Ishikawa (cell line): ENCODE measurements at regions not wholly inside any gene's neighbourhood (a gene's known extent, or its start where the extent isn't known, plus 50 kb on each side); places are given as distances from the start of the nearest gene placed in this dataset.

ENCODE experiments used
- CEBPB ChIP-seq: IDR thresholded peaks from 2 replicates; pipeline ENCODE4 v1.6.1; 2012
- CREB1 ChIP-seq: IDR thresholded peaks from 2 replicates; pipeline ENCODE4 v1.6.1; 2012; ENCODE audit warnings: low read depth
- EGR1 ChIP-seq: IDR thresholded peaks from 2 replicates; pipeline ENCODE4 v1.6.1; 2012
- EP300 ChIP-seq: IDR thresholded peaks from 2 replicates; pipeline ENCODE4 v1.6.1; 2012; ENCODE audit warnings: borderline replicate concordance
- FOXM1 ChIP-seq: IDR thresholded peaks from 2 replicates; pipeline ENCODE4 v1.6.1; 2012; ENCODE audit warnings: low read depth, borderline replicate concordance
- MAX ChIP-seq: IDR thresholded peaks from 2 replicates; pipeline ENCODE4 v1.6.1; 2012
- NFIC ChIP-seq: IDR thresholded peaks from 2 replicates; pipeline ENCODE4 v1.6.1; 2012
- RAD21 ChIP-seq: IDR thresholded peaks from 2 replicates; pipeline ENCODE4 v1.6.1; 2012; ENCODE audit warnings: low read depth
- TAF1 ChIP-seq: IDR thresholded peaks from 2 replicates; pipeline ENCODE4 v1.6.1; 2012; ENCODE audit warnings: low read depth, mild to moderate bottlenecking
- TCF12 ChIP-seq: IDR thresholded peaks from 2 replicates; pipeline ENCODE4 v1.6.1; 2012; ENCODE audit warnings: low read depth
- TEAD4 ChIP-seq: IDR thresholded peaks from 2 replicates; pipeline ENCODE4 v1.6.1; 2012
- USF1 ChIP-seq: IDR thresholded peaks from 2 replicates; pipeline ENCODE4 v1.6.1; 2012
- YY1 ChIP-seq: IDR thresholded peaks from 2 replicates; pipeline ENCODE4 v1.6.1; 2012; ENCODE audit warnings: low read depth
- TF ChIP-seq, protein P1 (sequence below): IDR thresholded peaks from 2 replicates; pipeline ENCODE4 v1.6.1; 2012; ENCODE audit warnings: low read depth, mild to moderate bottlenecking

DNA sequence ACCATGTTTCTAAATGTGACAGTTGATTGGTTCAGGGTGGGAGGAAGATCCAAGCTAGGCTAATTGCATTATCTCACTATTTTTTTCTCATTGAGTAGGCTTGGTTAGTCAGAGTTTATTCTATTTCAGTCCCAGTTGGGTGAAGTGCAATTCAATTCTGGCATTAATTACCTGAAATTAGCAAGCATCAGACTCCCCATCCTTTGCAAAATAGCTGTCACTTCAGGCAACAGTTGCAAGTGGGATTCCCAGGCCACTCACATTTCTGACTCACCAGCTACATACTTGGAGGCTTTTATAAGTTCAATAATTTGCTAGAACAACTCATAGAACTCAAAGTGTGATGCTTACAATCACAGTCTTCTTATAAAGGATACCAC, 155.8 kb upstream of the HAND2 start:
- TF ChIP-seq RAD21 (no peak), CEBPB (no peak), FOXM1 (no peak), TAF1 (no peak), EGR1 (no peak), YY1 (no peak), EP300 (no peak), TEAD4 (no peak), NFIC (no peak), USF1 (no peak), TCF12 (no peak), CREB1 (no peak), MAX (no peak)
- TF ChIP-seq, protein P1, sequence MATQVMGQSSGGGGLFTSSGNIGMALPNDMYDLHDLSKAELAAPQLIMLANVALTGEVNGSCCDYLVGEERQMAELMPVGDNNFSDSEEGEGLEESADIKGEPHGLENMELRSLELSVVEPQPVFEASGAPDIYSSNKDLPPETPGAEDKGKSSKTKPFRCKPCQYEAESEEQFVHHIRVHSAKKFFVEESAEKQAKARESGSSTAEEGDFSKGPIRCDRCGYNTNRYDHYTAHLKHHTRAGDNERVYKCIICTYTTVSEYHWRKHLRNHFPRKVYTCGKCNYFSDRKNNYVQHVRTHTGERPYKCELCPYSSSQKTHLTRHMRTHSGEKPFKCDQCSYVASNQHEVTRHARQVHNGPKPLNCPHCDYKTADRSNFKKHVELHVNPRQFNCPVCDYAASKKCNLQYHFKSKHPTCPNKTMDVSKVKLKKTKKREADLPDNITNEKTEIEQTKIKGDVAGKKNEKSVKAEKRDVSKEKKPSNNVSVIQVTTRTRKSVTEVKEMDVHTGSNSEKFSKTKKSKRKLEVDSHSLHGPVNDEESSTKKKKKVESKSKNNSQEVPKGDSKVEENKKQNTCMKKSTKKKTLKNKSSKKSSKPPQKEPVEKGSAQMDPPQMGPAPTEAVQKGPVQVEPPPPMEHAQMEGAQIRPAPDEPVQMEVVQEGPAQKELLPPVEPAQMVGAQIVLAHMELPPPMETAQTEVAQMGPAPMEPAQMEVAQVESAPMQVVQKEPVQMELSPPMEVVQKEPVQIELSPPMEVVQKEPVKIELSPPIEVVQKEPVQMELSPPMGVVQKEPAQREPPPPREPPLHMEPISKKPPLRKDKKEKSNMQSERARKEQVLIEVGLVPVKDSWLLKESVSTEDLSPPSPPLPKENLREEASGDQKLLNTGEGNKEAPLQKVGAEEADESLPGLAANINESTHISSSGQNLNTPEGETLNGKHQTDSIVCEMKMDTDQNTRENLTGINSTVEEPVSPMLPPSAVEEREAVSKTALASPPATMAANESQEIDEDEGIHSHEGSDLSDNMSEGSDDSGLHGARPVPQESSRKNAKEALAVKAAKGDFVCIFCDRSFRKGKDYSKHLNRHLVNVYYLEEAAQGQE = no peak
